Heart left ventricle (tissue), 16 donors: ENCODE measurements at regions not wholly inside any gene's neighbourhood (a gene's known extent, or its start where the extent isn't known, plus 50 kb on each side); places are given as distances from the start of the nearest gene placed in this dataset.

Experiments
- ATAC-seq, 4 donors: fragments of 200-7000 bp; cut with Tn5 transposase; one replicate each; pipeline ENCODE4 v1.9.1; 2020 to 2022; ENCODE audit warnings: moderate library complexity in 4 of 4, mild to moderate bottlenecking in 3 of 4, moderate number of reproducible peaks in 1 of 4
- DNase-seq, 5 donors: peaks; one replicate each; pipeline ENCODE4 v3.0.0-alpha.2; 2020
- H3K27ac ChIP-seq, 12 donors: fragments of 200-600 bp; sonication (generic) in 4 of 12; one replicate each; pipeline versions ENCODE4 v1.5.0 to v1.8.0; 2016 to 2022; ENCODE audit warnings: mild to moderate bottlenecking in 2 of 12
- H3K27me3 ChIP-seq, 9 donors: fragments of 200-600 bp; sonication (generic) in 2 of 9; one replicate each; pipeline versions ENCODE4 v1.5.1 to v1.8.0; 2016 to 2022; ENCODE audit warnings: mild to moderate bottlenecking in 3 of 9
- H3K36me3 ChIP-seq, 9 donors: fragments of 200-600 bp; sonication (generic) in 2 of 9; one replicate each; pipeline versions ENCODE4 v1.5.0 to v1.8.0; 2018 to 2022; ENCODE audit warnings: mild to moderate bottlenecking in 2 of 9
- H3K4me1 ChIP-seq, 12 donors: fragments of 200-600 bp; sonication (generic) in 4 of 12; one replicate each; pipeline versions ENCODE4 v1.5.0 to v1.8.0; 2016 to 2022; ENCODE audit warnings: mild to moderate bottlenecking in 3 of 12
- H3K4me3 ChIP-seq, 12 donors: fragments of 200-600 bp; sonication (generic) in 4 of 12; one replicate each; pipeline versions ENCODE4 v1.5.0 to v1.8.0; 2017 to 2022; ENCODE audit warnings: mild to moderate bottlenecking in 9 of 12, moderate library complexity in 4 of 12
- H3K9me3 ChIP-seq, 12 donors: fragments of 200-600 bp; sonication (generic) in 4 of 12; one replicate each; pipeline versions ENCODE4 v1.5.0 to v1.8.0; 2016 to 2022; ENCODE audit warnings: mild to moderate bottlenecking in 1 of 12
- POLR2A ChIP-seq, 2 donors: fragments of 450-650 bp; IDR thresholded peaks; one replicate each; pipeline ENCODE4 v1.6.1; 2017; ENCODE audit warnings: antibody characterized with exemption in 2 of 2, mild to moderate bottlenecking in 2 of 2, moderate library complexity in 2 of 2
- WGBS, 4 donors: extraction: QIAGEN DNeasy Blood & Tissue Kit in 2 of 4; methylation state at CpG; one replicate each; pipeline versions ENCODE4 v1.1.5 to v1.1.7; 2013 to 2018; 5-methylcytosine and 5-hydroxymethylcytosine counted together
- intact Hi-C, 10 donors: fragments of 100-400 bp; cut with DNase I; formaldehyde crosslinking; loops; one replicate each; pipeline versions ENCODE4 v1.11.1 to v1.14.2; 2022
- TF ChIP-seq, protein P1 (sequence below), 12 donors: fragments of 200-600 bp; sonication (generic) in 4 of 12; IDR thresholded peaks; one replicate each; pipeline versions ENCODE4 v1.5.0 to v1.8.0; 2018 to 2022; ENCODE audit warnings: antibody characterized with exemption in 12 of 12, mild to moderate bottlenecking in 5 of 12
- donor health status: ischemic (EF 13 %, LVEDD 7.1; RV severe dilation, severe dysfunction).
- donor health status: healthy with polysubstance abuse.
- donor health status: DM: no; HTN: yes; CAD: no.
- donor health status: DM: no; HTN: no; CAD: no.
- donor health status: ischemic (EF 25% LVEDD 6.9; RV normal size, moderate dysfunction).
- donor health status: ischemic (EF 25% LVEDD 5.7; RV mildly dilated, moderate dysfunction).
- donor health status: healthy.
- donor health status: DM: yes; HTN: yes; CAD: no.
- donor health status: ischemic (EF 35%, LVEDD 5.7; RV mildly dilated, moderate dysfunction).
- donor health status: nonischemic (EF 11% LVEDD 7.7; RV severe dilation, severe dysfunction).
- donor health status: DM: yes; HTN: yes; CAD: no.
- donor health status: PGD.
- donor health status: ischemic (EF 29% LVEDD 5.4; RV normal size, mild dysfunction).
- donor health status: nonischemic (EF 23%, LVEDD 6.1; RV moderate dilation, normal function).

DNA sequence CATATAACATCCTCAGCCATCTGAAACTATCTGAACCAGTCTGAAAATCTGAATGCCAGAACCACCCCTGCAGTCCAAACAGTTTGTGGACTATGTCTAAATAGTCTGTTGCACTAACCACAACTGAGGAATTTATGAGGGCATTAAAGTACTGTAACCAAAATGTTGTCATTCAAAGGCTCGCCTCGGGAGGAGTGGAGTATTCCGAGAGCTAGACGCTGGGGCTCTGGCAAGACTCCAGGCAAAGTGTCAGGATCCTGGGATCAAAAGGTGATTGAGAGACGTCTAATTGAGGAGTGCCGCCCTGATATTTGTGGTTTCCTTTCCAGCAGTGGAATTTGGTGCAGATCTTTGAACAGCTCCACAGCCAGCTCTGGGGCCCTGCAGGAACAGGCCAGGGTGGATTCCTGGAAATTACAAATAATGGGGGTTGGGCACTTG, 142.9 kb upstream of the MYOCD start:
- Histone ChIP-seq H3K4me1 (peaks cover 0 to 9% (median 0%) of the 10 kb centered on the region in 12 donors), H3K27ac (peak overlapping the region in 1 of 12 donors; percentile 47), H3K27me3 (no peaks in the 10 kb centered on the region), H3K4me3 (no peak overlapping the region), H3K9me3 (no peaks in the 10 kb centered on the region), H3K36me3 (no peaks in the 10 kb centered on the region)
- peak in 2 of 5 donors; percentile 6 to 28 for DNase-seq
- WGBS, 4 donors, result 1 to 8% (median 5%) methylated on average over 6 of the region's 6 CpGs
- intact Hi-C loops, result no loop called here
- peak in 2 of 4 donors; percentile 18 to 42 for ATAC-seq
- no peak for TF ChIP-seq POLR2A (IDR thresholded peaks at IDR 0.05)
- TF ChIP-seq, protein P1, sequence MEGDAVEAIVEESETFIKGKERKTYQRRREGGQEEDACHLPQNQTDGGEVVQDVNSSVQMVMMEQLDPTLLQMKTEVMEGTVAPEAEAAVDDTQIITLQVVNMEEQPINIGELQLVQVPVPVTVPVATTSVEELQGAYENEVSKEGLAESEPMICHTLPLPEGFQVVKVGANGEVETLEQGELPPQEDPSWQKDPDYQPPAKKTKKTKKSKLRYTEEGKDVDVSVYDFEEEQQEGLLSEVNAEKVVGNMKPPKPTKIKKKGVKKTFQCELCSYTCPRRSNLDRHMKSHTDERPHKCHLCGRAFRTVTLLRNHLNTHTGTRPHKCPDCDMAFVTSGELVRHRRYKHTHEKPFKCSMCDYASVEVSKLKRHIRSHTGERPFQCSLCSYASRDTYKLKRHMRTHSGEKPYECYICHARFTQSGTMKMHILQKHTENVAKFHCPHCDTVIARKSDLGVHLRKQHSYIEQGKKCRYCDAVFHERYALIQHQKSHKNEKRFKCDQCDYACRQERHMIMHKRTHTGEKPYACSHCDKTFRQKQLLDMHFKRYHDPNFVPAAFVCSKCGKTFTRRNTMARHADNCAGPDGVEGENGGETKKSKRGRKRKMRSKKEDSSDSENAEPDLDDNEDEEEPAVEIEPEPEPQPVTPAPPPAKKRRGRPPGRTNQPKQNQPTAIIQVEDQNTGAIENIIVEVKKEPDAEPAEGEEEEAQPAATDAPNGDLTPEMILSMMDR (IDR thresholded peaks at IDR 0.05), result no peak

DNA sequence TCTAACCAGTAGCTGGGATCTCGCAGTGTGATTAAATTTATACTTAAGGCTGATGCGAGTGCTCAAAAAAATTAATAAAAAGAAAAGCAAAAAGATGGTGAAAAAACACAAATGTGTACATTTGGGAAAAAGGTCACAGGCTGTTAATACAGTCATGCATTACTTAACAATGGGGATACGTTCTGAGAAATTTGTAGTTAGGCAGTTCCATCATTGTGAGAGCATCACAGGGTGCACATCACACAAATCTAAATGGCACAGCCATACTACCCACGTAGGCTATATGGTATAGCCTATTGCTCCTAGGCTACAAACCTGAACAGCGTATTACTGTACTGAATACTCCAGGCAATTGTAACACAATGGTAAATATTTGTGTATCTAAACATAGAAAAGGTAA, 142.4 kb upstream of the MYOCD start:
- H3K9me3 ChIP-seq, result no peaks in the 10 kb centered on the region
- no peak overlapping the region for H3K4me3 ChIP-seq
- H3K27me3 ChIP-seq, result no peaks in the 10 kb centered on the region
- WGBS, 4 donors, result 77 to 84% (median 81%) methylated on average over 5 of the region's 5 CpGs
- no peak overlapping the region for H3K27ac ChIP-seq
- no peak for DNase-seq
- intact Hi-C loops, result no loop called here
- H3K4me1 ChIP-seq, result peaks cover 0 to 9% (median 0%) of the 10 kb centered on the region in 12 donors
- ATAC-seq, result no peak
- TF ChIP-seq, protein P1 (IDR thresholded peaks at IDR 0.05), result no peak
- H3K36me3 ChIP-seq, result no peaks in the 10 kb centered on the region

DNA sequence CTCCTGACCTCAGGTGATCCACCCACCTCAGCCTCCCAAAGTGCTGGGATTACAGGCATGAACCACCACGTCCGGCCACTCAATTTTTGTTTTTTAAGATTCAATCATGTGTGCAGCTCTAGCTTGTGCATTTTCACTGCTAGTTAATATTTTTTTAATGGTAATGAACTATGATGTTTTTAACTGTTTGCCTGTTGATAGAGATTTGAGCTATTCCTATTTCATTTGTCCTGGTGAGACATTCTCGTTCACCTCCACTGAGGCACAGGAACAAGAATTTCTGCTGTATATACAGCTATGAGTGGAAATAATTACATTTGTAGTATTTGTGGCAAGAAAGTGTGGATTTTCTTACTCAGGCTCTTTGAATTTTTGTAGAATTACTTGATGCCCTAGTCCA, 137.7 kb upstream of the MYOCD start:
- intact Hi-C loops, result no loop called here
- no peak overlapping the region for H3K4me3 ChIP-seq
- H3K4me1 ChIP-seq, result peaks cover 0 to under 1% (median 0%) of the 10 kb centered on the region in 12 donors
- ATAC-seq, result no peak
- no peaks in the 10 kb centered on the region for H3K36me3 ChIP-seq
- WGBS, 4 donors, result 94 to 97% (median 94%) methylated on average over 3 of the region's 3 CpGs
- TF ChIP-seq, protein P1 (IDR thresholded peaks at IDR 0.05), result no peak
- TF ChIP-seq POLR2A (IDR thresholded peaks at IDR 0.05), result no peak
- no peaks in the 10 kb centered on the region for H3K9me3 ChIP-seq
- H3K27ac ChIP-seq, result no peak overlapping the region
- H3K27me3 ChIP-seq, result no peaks in the 10 kb centered on the region
- DNase-seq, result no peak

DNA sequence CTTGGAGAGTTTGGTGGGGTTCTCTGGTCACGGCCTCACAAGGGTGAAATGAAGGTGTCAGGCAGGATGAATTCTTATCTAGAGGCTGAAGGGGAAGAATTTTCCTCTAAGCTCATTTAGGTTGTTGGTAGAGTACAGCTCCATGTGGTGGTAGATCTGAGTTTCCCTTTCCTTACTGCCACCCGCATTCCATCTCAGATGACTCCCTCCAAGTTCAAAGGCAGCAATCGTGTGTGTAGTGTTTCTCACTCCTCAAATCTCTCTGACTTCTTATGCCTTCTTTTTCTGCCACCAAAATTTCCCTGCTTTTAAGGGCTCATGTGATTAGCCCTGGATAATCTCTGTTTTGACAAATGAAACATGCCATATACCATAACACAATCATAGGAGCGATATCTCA, 135.5 kb upstream of the MYOCD start:
- Histone ChIP-seq H3K9me3 (no peaks in the 10 kb centered on the region), H3K27ac (no peak overlapping the region), H3K36me3 (no peaks in the 10 kb centered on the region), H3K4me3 (no peak overlapping the region), H3K4me1 (no peaks in the 10 kb centered on the region), H3K27me3 (no peaks in the 10 kb centered on the region)
- DNase-seq, result no peak
- 82 to 89% (median 84%) methylated on average over 4 of the region's 4 CpGs for WGBS, 4 donors
- TF ChIP-seq, protein P1 (IDR thresholded peaks at IDR 0.05), result no peak
- no peak for TF ChIP-seq POLR2A (IDR thresholded peaks at IDR 0.05)
- intact Hi-C loops, result no loop called here
- no peak for ATAC-seq
